ENCODE measurements at regions not wholly inside any gene's neighbourhood (a gene's known extent, or its start where the extent isn't known, plus 50 kb on each side); places are given as distances from the start of the nearest gene placed in this dataset.
A peak's percentile ranks its signal among the peaks of the same experiment; 100 is the strongest.
"Not testable (repeated sequence)": the region's sequence is repeated elsewhere in the genome, so short reads cannot be mapped to it uniquely, and the experiment has no call there.

DNA sequence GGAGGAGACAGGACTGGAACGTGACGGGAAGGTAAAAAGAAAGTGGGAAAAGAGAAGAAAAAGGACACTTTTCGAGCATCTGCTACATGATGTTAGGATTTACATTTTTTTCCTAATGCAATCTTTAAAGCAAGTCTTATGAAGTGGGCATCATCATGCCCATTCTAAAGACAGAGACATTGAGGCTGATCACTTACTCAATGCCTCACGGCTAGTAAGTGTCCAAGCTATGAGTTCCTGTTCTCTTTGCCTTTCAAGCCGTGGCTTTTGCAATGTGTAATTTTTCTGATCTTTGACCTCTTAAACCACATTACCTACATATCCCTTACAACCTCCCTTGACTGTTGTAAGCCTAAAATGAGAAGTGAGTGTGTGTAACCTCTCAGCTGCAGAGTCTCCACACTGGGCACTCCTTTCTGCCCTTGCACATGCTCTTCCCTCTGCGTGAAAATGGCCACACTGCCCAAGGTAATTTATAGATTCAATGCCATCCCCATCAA lies 649.2 kb downstream of the RNF144A start:
- TF ChIP-seq, protein P1, sequence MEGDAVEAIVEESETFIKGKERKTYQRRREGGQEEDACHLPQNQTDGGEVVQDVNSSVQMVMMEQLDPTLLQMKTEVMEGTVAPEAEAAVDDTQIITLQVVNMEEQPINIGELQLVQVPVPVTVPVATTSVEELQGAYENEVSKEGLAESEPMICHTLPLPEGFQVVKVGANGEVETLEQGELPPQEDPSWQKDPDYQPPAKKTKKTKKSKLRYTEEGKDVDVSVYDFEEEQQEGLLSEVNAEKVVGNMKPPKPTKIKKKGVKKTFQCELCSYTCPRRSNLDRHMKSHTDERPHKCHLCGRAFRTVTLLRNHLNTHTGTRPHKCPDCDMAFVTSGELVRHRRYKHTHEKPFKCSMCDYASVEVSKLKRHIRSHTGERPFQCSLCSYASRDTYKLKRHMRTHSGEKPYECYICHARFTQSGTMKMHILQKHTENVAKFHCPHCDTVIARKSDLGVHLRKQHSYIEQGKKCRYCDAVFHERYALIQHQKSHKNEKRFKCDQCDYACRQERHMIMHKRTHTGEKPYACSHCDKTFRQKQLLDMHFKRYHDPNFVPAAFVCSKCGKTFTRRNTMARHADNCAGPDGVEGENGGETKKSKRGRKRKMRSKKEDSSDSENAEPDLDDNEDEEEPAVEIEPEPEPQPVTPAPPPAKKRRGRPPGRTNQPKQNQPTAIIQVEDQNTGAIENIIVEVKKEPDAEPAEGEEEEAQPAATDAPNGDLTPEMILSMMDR (IDR thresholded peaks at IDR 0.05), result no peak
- TF ChIP-seq POLR2A (IDR thresholded peaks at IDR 0.05), result no peak
- Histone ChIP-seq H3K36me3 (no peaks in the 10 kb centered on the region), H3K27ac (no peak overlapping the region), H3K9me3 (no peaks in the 10 kb centered on the region), H3K4me3 (replicated peaks in 1 of 3) (no peak overlapping the region), H3K4me1 (no peaks in the 10 kb centered on the region), H3K27me3 (no peaks in the 10 kb centered on the region)
- no peak for DNase-seq
- WGBS, 2 donors, result 94 to 96% methylated on average over 6 of the region's 6 CpGs
- intact Hi-C loops (cut with DNase I), result no loop called here

DNA sequence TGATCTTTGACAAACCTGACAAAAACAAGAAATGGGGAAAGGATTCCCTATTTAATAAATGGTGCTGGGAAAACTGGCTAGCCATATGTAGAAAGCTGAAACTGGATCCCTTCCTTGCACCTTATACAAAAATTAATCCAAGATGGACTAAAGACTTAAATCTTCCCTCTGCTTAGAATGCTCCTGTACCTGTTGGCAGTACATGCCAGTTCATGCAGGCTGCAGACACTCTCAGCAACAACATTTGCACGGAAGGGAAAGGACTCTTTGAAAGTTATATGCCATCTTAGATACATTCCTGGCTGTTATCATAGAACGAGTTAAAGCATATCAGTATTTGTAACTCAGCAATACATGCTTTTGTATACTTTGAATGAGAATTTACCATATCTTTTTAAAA lies 649.9 kb downstream of the RNF144A start:
- H3K4me1 ChIP-seq; H3K9me3 ChIP-seq; DNase-seq; H3K4me3 ChIP-seq (replicated peaks in 1 of 3); H3K27ac ChIP-seq; H3K27me3 ChIP-seq; intact Hi-C loops (cut with DNase I); H3K36me3 ChIP-seq: not testable (repeated sequence)
- WGBS, 2 donors, result 86 to 95% methylated on average over 2 of the region's 2 CpGs

DNA sequence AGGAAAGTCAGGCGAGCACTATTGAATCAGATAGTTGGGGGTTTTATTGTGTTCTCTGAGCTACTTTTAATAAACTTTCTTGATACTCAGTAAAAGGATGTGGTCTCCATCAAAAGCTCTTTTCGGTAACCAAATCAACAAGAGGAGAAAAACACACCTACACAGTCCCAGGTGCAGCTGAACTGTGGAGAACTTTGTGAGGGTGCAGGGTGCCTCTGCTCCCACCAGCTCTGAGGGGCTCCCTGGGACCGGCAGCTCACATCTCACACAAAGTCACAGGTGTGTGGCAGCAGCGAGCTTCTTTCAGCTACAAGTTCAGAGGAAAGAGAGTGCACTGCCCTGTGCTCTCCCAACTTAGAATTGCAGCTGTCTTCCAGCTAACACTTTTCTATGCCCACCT lies 650.4 kb downstream of the RNF144A start:
- 66 to 72% methylated on average over 4 of the region's 4 CpGs for WGBS, 2 donors

DNA sequence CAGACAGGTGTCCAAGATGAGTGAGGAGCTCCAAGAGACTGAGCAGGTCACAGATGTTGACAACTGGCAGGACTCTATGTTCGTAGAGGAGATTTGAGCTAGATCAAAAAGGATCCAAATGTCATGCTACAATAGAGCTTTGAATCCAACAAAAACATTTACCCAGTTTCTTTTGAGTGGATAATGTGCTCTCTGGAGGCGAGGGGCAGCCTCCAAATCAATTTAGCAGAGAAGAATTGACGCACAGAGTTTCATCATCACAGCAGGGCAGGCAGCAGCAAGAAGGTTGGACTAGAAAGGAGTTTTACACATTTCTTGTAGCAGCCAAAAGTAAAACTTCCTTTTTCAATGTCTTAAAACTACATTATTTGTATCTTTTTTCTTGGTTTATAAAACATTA lies 653.0 kb downstream of the RNF144A start:
- no peak overlapping the region for H3K4me3 ChIP-seq (replicated peaks in 1 of 3)
- intact Hi-C loops (cut with DNase I), result no loop called here
- H3K9me3 ChIP-seq, result no peaks in the 10 kb centered on the region
- no peak overlapping the region for H3K27ac ChIP-seq
- WGBS, 2 donors, result 78 to 86% methylated on average over 3 of the region's 3 CpGs
- H3K36me3 ChIP-seq, result no peaks in the 10 kb centered on the region
- no peaks in the 10 kb centered on the region for H3K27me3 ChIP-seq
- H3K4me1 ChIP-seq, result no peaks in the 10 kb centered on the region
- no peak for TF ChIP-seq POLR2A (IDR thresholded peaks at IDR 0.05)
- TF ChIP-seq, protein P1 (IDR thresholded peaks at IDR 0.05), result no peak
- DNase-seq, result no peak

More for the DNA sequence above, 650.4 kb downstream of the RNF144A start:
- intact Hi-C loops (cut with DNase I), result no loop called here
- no peak overlapping the region for H3K4me3 ChIP-seq (replicated peaks in 1 of 3)
- no peaks in the 10 kb centered on the region for H3K36me3 ChIP-seq
- H3K27me3 ChIP-seq, result no peaks in the 10 kb centered on the region
- no peaks in the 10 kb centered on the region for H3K9me3 ChIP-seq
- no peaks in the 10 kb centered on the region for H3K4me1 ChIP-seq
- no peak overlapping the region for H3K27ac ChIP-seq
- peak in 1 of 2 donors; percentile 10 for DNase-seq
- TF ChIP-seq POLR2A (IDR thresholded peaks at IDR 0.05), result no peak
- TF ChIP-seq, protein P1 (IDR thresholded peaks at IDR 0.05), result no peak

DNA sequence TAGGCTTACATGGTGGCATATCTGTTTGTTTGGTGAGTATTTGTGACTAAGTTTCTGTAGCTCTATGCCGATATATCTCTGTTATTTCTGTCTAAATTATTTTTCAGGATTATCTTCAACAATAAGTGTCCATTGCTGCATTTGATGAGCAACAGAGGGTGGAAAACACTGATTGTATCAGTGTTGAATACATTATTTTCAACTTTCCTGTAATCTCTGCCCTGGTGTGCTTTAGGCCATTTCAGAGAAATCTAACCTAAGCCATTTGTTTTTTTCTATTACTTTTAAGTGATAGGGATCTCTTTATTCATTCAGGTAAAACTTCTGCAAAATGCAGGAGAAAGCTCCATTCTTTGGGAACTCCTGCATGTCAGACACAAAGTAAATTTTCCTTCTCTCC lies 654.5 kb downstream of the RNF144A start:
- Histone ChIP-seq H3K36me3 (no peaks in the 10 kb centered on the region), H3K9me3 (no peaks in the 10 kb centered on the region), H3K4me3 (replicated peaks in 1 of 3) (no peak overlapping the region), H3K27ac (no peak overlapping the region), H3K27me3 (no peaks in the 10 kb centered on the region), H3K4me1 (no peaks in the 10 kb centered on the region)
- no peak for DNase-seq
- 96 to 97% methylated on average over 1 of the region's 1 CpG for WGBS, 2 donors
- TF ChIP-seq, protein P1 (IDR thresholded peaks at IDR 0.05), result no peak
- no peak for TF ChIP-seq POLR2A (IDR thresholded peaks at IDR 0.05)
- intact Hi-C loops (cut with DNase I), result no loop called here

DNA sequence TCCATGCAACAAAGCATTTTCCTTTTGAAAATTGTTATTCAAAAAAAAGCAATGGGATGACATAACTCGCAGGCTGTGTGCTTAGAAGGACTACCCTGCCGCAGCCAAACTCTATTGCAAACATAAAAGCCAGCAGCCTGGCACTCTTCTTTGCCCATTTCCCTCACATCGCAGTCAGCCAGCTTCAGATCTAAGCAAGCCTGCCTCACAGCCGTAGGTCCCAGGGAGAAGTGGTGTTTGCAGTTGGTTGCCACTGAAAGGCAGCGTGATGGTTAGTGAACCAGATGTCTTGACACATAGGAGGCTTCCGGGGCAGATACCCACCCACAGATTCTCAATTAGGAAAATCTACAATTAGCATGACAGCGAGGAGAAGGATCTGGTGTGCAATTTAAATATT lies 655.2 kb downstream of the RNF144A start:
- 88 to 89% methylated on average over 7 of the region's 7 CpGs for WGBS, 2 donors
- H3K4me3 ChIP-seq (replicated peaks in 1 of 3), result no peak overlapping the region
- DNase-seq, result no peak
- no peak overlapping the region for H3K27ac ChIP-seq
- no peaks in the 10 kb centered on the region for H3K4me1 ChIP-seq
- TF ChIP-seq POLR2A (IDR thresholded peaks at IDR 0.05), result no peak
- TF ChIP-seq, protein P1 (IDR thresholded peaks at IDR 0.05), result no peak
- no peaks in the 10 kb centered on the region for H3K27me3 ChIP-seq
- no peaks in the 10 kb centered on the region for H3K9me3 ChIP-seq
- intact Hi-C loops (cut with DNase I), result no loop called here
- H3K36me3 ChIP-seq, result no peaks in the 10 kb centered on the region
